H1 (cell line): ENCODE measurements at regions not wholly inside any gene's neighbourhood (a gene's known extent, or its start where the extent isn't known, plus 50 kb on each side); places are given as distances from the start of the nearest gene placed in this dataset.

Source experiments
- ASH2L ChIP-seq: fragments of 200-600, 300-600 bp; sonication (generic); IDR thresholded peaks from one replicate; pipeline ENCODE4 v1.7.1; 2017; ENCODE audit warnings: low read length
- BRCA1 ChIP-seq: IDR thresholded peaks from 2 replicates; pipeline ENCODE4 v1.6.1; 2012; ENCODE audit warnings: low read depth, low read length, improper control_type of control experiment
- CEBPB ChIP-seq: IDR thresholded peaks from 2 replicates; pipeline ENCODE4 v1.6.1; 2012; ENCODE audit warnings: low read depth, low read length
- EGR1 ChIP-seq: IDR thresholded peaks from 2 replicates; pipeline ENCODE4 v1.6.1; 2011; ENCODE audit warnings: low read depth, low read length, borderline replicate concordance
- HDAC6 ChIP-seq: IDR thresholded peaks from one replicate; pipeline ENCODE4 v1.7.1; 2012; ENCODE audit warnings: low read depth, mild to moderate bottlenecking, inconsistent platforms, low read length, moderate library complexity
- KDM4A ChIP-seq: IDR thresholded peaks from one replicate; pipeline ENCODE4 v1.7.1; 2012; ENCODE audit warnings: low read depth, mild to moderate bottlenecking, moderate library complexity, low read length, inconsistent platforms; ENCODE audit not compliant: severe bottlenecking
- KDM5A ChIP-seq: fragments of 200-600 bp; IDR thresholded peaks from 2 replicates; pipeline ENCODE4 v1.7.1; 2012; ENCODE audit warnings: mild to moderate bottlenecking, low read length, inconsistent platforms, mixed read lengths
- MAFK ChIP-seq: IDR thresholded peaks from 2 replicates; pipeline ENCODE4 v1.6.1; 2012; ENCODE audit warnings: low read depth, mild to moderate bottlenecking, improper control_type of control experiment, low read length
- POLR2AphosphoS5 ChIP-seq: IDR thresholded peaks from 2 replicates; pipeline ENCODE4 v1.6.1; 2011; ENCODE audit warnings: low read depth, low read length
- POU5F1 ChIP-seq: IDR thresholded peaks from 2 replicates; pipeline ENCODE4 v1.6.1; 2011; ENCODE audit warnings: low read depth, mild to moderate bottlenecking, low read length, moderate library complexity
- RBBP5 ChIP-seq: IDR thresholded peaks from 2 replicates; pipeline ENCODE4 v1.7.1; 2012; ENCODE audit warnings: low read depth, mild to moderate bottlenecking, inconsistent platforms, low read length, moderate library complexity, borderline replicate concordance
- RXRA ChIP-seq: IDR thresholded peaks from 2 replicates; pipeline ENCODE4 v1.6.1; 2011; ENCODE audit warnings: low read depth, mild to moderate bottlenecking, low read length, moderate library complexity; ENCODE audit not compliant: insufficient read depth
- YY1 ChIP-seq: IDR thresholded peaks from 2 replicates; pipeline ENCODE4 v1.6.1; 2011; ENCODE audit warnings: low read depth, mild to moderate bottlenecking, low read length
- TF ChIP-seq, protein P1 (sequence below): fragments of 300-600 bp; sonication (generic); IDR thresholded peaks from 2 replicates; pipeline ENCODE4 v1.7.1; 2012; ENCODE audit warnings: low read length, moderate library complexity, mild to moderate bottlenecking, inconsistent platforms; ENCODE audit not compliant: insufficient replicate concordance

DNA sequence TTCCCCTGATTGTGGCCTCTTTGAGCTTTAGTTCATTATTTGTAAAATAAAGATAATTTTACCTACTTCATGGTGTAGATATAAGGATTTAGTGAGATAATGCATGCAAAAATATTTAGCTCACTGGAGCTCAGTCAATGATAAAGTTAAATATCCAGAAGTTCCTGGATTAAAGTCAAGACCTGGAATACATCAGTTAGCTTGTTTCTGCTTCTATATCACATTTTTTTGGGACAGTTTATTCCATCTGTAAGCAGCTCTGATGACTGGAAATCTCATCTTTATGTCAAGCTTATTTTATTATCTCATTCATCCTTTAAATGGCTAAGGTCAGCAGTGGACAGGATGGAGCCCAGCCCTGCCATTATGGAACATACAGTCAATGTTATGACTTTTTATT is 152.0 kb downstream of the EVA1A start (continued):
- TF ChIP-seq, protein P1, sequence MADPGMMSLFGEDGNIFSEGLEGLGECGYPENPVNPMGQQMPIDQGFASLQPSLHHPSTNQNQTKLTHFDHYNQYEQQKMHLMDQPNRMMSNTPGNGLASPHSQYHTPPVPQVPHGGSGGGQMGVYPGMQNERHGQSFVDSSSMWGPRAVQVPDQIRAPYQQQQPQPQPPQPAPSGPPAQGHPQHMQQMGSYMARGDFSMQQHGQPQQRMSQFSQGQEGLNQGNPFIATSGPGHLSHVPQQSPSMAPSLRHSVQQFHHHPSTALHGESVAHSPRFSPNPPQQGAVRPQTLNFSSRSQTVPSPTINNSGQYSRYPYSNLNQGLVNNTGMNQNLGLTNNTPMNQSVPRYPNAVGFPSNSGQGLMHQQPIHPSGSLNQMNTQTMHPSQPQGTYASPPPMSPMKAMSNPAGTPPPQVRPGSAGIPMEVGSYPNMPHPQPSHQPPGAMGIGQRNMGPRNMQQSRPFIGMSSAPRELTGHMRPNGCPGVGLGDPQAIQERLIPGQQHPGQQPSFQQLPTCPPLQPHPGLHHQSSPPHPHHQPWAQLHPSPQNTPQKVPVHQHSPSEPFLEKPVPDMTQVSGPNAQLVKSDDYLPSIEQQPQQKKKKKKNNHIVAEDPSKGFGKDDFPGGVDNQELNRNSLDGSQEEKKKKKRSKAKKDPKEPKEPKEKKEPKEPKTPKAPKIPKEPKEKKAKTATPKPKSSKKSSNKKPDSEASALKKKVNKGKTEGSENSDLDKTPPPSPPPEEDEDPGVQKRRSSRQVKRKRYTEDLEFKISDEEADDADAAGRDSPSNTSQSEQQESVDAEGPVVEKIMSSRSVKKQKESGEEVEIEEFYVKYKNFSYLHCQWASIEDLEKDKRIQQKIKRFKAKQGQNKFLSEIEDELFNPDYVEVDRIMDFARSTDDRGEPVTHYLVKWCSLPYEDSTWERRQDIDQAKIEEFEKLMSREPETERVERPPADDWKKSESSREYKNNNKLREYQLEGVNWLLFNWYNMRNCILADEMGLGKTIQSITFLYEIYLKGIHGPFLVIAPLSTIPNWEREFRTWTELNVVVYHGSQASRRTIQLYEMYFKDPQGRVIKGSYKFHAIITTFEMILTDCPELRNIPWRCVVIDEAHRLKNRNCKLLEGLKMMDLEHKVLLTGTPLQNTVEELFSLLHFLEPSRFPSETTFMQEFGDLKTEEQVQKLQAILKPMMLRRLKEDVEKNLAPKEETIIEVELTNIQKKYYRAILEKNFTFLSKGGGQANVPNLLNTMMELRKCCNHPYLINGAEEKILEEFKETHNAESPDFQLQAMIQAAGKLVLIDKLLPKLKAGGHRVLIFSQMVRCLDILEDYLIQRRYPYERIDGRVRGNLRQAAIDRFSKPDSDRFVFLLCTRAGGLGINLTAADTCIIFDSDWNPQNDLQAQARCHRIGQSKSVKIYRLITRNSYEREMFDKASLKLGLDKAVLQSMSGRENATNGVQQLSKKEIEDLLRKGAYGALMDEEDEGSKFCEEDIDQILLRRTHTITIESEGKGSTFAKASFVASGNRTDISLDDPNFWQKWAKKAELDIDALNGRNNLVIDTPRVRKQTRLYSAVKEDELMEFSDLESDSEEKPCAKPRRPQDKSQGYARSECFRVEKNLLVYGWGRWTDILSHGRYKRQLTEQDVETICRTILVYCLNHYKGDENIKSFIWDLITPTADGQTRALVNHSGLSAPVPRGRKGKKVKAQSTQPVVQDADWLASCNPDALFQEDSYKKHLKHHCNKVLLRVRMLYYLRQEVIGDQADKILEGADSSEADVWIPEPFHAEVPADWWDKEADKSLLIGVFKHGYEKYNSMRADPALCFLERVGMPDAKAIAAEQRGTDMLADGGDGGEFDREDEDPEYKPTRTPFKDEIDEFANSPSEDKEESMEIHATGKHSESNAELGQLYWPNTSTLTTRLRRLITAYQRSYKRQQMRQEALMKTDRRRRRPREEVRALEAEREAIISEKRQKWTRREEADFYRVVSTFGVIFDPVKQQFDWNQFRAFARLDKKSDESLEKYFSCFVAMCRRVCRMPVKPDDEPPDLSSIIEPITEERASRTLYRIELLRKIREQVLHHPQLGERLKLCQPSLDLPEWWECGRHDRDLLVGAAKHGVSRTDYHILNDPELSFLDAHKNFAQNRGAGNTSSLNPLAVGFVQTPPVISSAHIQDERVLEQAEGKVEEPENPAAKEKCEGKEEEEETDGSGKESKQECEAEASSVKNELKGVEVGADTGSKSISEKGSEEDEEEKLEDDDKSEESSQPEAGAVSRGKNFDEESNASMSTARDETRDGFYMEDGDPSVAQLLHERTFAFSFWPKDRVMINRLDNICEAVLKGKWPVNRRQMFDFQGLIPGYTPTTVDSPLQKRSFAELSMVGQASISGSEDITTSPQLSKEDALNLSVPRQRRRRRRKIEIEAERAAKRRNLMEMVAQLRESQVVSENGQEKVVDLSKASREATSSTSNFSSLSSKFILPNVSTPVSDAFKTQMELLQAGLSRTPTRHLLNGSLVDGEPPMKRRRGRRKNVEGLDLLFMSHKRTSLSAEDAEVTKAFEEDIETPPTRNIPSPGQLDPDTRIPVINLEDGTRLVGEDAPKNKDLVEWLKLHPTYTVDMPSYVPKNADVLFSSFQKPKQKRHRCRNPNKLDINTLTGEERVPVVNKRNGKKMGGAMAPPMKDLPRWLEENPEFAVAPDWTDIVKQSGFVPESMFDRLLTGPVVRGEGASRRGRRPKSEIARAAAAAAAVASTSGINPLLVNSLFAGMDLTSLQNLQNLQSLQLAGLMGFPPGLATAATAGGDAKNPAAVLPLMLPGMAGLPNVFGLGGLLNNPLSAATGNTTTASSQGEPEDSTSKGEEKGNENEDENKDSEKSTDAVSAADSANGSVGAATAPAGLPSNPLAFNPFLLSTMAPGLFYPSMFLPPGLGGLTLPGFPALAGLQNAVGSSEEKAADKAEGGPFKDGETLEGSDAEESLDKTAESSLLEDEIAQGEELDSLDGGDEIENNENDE: no peak
- no peak for TF ChIP-seq EGR1
- TF ChIP-seq RXRA: no peak
- TF ChIP-seq ASH2L: no peak
- TF ChIP-seq POLR2AphosphoS5: no peak
- TF ChIP-seq POU5F1: no peak
- TF ChIP-seq BRCA1: no peak
- TF ChIP-seq KDM5A: no peak
- TF ChIP-seq RBBP5: no peak
- no peak for TF ChIP-seq HDAC6
- no peak for TF ChIP-seq MAFK
- no peak for TF ChIP-seq YY1
- TF ChIP-seq KDM4A: no peak
- no peak for TF ChIP-seq CEBPB
